ENCODE measurements at regions not wholly inside any gene's neighbourhood (a gene's known extent, or its start where the extent isn't known, plus 50 kb on each side); places are given as distances from the start of the nearest gene placed in this dataset.
"Not testable (repeated sequence)": the region's sequence is repeated elsewhere in the genome, so short reads cannot be mapped to it uniquely, and the experiment has no call there.

DNA sequence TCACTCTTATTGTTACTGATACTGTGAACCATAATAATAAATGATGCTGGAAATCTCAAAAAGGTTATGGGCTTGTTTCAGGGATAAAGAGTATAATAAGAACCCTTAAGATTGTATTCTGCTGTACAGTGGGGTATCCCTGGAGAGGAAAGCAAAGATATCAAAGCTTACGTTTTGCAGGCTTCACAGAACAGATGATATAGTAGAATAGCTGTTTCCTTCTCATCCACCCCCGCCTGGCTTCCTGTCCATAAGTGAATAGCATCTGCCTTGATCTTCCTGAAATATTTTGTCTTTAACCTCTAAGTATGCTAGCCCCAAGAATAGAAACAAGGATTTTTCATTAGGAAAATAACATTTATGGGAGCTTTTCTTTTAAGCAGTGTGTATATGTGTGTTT is 345.3 kb downstream of the SRGAP2C start:
- TF ChIP-seq, protein P1, sequence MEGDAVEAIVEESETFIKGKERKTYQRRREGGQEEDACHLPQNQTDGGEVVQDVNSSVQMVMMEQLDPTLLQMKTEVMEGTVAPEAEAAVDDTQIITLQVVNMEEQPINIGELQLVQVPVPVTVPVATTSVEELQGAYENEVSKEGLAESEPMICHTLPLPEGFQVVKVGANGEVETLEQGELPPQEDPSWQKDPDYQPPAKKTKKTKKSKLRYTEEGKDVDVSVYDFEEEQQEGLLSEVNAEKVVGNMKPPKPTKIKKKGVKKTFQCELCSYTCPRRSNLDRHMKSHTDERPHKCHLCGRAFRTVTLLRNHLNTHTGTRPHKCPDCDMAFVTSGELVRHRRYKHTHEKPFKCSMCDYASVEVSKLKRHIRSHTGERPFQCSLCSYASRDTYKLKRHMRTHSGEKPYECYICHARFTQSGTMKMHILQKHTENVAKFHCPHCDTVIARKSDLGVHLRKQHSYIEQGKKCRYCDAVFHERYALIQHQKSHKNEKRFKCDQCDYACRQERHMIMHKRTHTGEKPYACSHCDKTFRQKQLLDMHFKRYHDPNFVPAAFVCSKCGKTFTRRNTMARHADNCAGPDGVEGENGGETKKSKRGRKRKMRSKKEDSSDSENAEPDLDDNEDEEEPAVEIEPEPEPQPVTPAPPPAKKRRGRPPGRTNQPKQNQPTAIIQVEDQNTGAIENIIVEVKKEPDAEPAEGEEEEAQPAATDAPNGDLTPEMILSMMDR (IDR thresholded peaks at IDR 0.05), result not testable (repeated sequence)
- not testable (repeated sequence) for TF ChIP-seq POLR2A (IDR thresholded peaks at IDR 0.05)

Data from prostate gland (tissue), 2 donors.